Suprapubic skin (tissue), 3 donors: ENCODE measurements at regions not wholly inside any gene's neighbourhood (a gene's known extent, or its start where the extent isn't known, plus 50 kb on each side); places are given as distances from the start of the nearest gene placed in this dataset.

Experiments
- CTCF ChIP-seq, 2 donors: fragments of 200-600 bp in 1 of 2; fragments of 450-650 bp in 1 of 2; sonication (generic) in 1 of 2; IDR thresholded peaks; one replicate each; pipeline ENCODE4 v1.5.1; 2016 to 2019; ENCODE audit warnings: antibody characterized with exemption in 2 of 2, mild to moderate bottlenecking in 1 of 2, moderate library complexity in 1 of 2
- POLR2A ChIP-seq, 2 donors: fragments of 450-650 bp; IDR thresholded peaks; one replicate each; pipeline ENCODE4 v1.6.1; 2017; ENCODE audit warnings: antibody characterized with exemption in 2 of 2, mild to moderate bottlenecking in 2 of 2, moderate library complexity in 2 of 2

GRCh38 chr15:91694131-91694830 lies 159.2 kb upstream of the SLCO3A1 start:
- no peak for TF ChIP-seq CTCF (IDR thresholded peaks at IDR 0.05)
- no peak for TF ChIP-seq POLR2A (IDR thresholded peaks at IDR 0.05)
